ENCODE measurements at regions not wholly inside any gene's neighbourhood (a gene's known extent, or its start where the extent isn't known, plus 50 kb on each side); places are given as distances from the start of the nearest gene placed in this dataset.

GRCh38 chr6:2565499-2565898 is 185.2 kb downstream of the MYLK4 start:
- DNase-seq (ENCODE audit: low spot score in 2 of 2) (no peak), FAIRE-seq (no peak)

GRCh38 chr6:2563635-2564034 is 187.1 kb downstream of the MYLK4 start:
- FAIRE-seq: no peak

GRCh38 chr6:2562721-2563451 is 187.8 kb downstream of the MYLK4 start:
- no peak for FAIRE-seq
- DNase-seq (ENCODE audit: low spot score in 2 of 2): no peak

More at GRCh38 chr6:2563635-2564034, 187.1 kb downstream of the MYLK4 start:
- DNase-seq (ENCODE audit: low spot score in 2 of 2): no peak

GRCh38 chr6:2560917-2561698 is 189.6 kb downstream of the MYLK4 start:
- FAIRE-seq: no peak

GRCh38 chr6:2560140-2560818 is 190.4 kb downstream of the MYLK4 start:
- DNase-seq (ENCODE audit: low spot score in 2 of 2) (no peak), FAIRE-seq (no peak)

More at GRCh38 chr6:2560917-2561698, 189.6 kb downstream of the MYLK4 start:
- DNase-seq (ENCODE audit: low spot score in 2 of 2): peak in 1 of 2 donors; percentile 16

GRCh38 chr6:2558861-2559801 is 191.6 kb downstream of the MYLK4 start:
- DNase-seq (ENCODE audit: low spot score in 2 of 2) (no peak), FAIRE-seq (no peak)

- DNase-seq (ENCODE audit: low spot score in 2 of 2): no peak
- FAIRE-seq: no peak
Measured at GRCh38 chr6:2558098-2558680, 192.5 kb downstream of the MYLK4 start.

GRCh38 chr6:2557181-2557720 is 193.5 kb downstream of the MYLK4 start:
- DNase-seq (ENCODE audit: low spot score in 2 of 2) (no peak), FAIRE-seq (no peak)

GRCh38 chr6:2556761-2557160 is 194.0 kb downstream of the MYLK4 start:
- no peak for DNase-seq (ENCODE audit: low spot score in 2 of 2)
- no peak for FAIRE-seq

- FAIRE-seq: no peak
- DNase-seq (ENCODE audit: low spot score in 2 of 2): no peak
Measured at GRCh38 chr6:2554651-2555260, 196.0 kb downstream of the MYLK4 start.

- FAIRE-seq (no peak), DNase-seq (ENCODE audit: low spot score in 2 of 2) (no peak)
Measured at GRCh38 chr6:2552526-2553154, 198.1 kb downstream of the MYLK4 start.

- DNase-seq (ENCODE audit: low spot score in 2 of 2) (no peak), FAIRE-seq (no peak)
Measured at GRCh38 chr6:2551705-2552104, 199.0 kb downstream of the MYLK4 start.

GRCh38 chr6:2550247-2550646 is 200.5 kb downstream of the MYLK4 start:
- FAIRE-seq: no peak
- DNase-seq (ENCODE audit: low spot score in 2 of 2): no peak

GRCh38 chr6:2549834-2550233 is 200.9 kb downstream of the MYLK4 start:
- FAIRE-seq (no peak), DNase-seq (ENCODE audit: low spot score in 2 of 2) (no peak)

GRCh38 chr6:2547355-2547754 is 203.4 kb downstream of the MYLK4 start:
- DNase-seq (ENCODE audit: low spot score in 2 of 2) (no peak), FAIRE-seq (no peak)

- DNase-seq (ENCODE audit: low spot score in 2 of 2) (no peak), FAIRE-seq (no peak)
Measured at GRCh38 chr6:2546901-2547300, 203.8 kb downstream of the MYLK4 start.

- FAIRE-seq (no peak), DNase-seq (ENCODE audit: low spot score in 2 of 2) (no peak)
Measured at GRCh38 chr6:2545383-2546038, 205.2 kb downstream of the MYLK4 start.

- FAIRE-seq (no peak), DNase-seq (ENCODE audit: low spot score in 2 of 2) (no peak)
Measured at GRCh38 chr6:2543321-2543720, 207.4 kb downstream of the MYLK4 start.

Measured in frontal cortex (tissue), 3 donors.